ENCODE measurements at regions not wholly inside any gene's neighbourhood (a gene's known extent, or its start where the extent isn't known, plus 50 kb on each side); places are given as distances from the start of the nearest gene placed in this dataset.

- H3K4me1 ChIP-seq (ENCODE audit: control insufficient read depth, insufficient read depth, low read length): peaks cover 3% of the 10 kb centered on the region
- H3K9me3 ChIP-seq (ENCODE audit: control insufficient read depth in 2 of 2, low read length in 2 of 2): peaks cover 3 to 8% of the 10 kb centered on the region in 2 donors
- H3K27me3 ChIP-seq (ENCODE audit: control insufficient read depth in 1 of 2, insufficient read depth in 2 of 2, low read length in 2 of 2): no peaks in the 10 kb centered on the region
- no peak overlapping the region for H3K9ac ChIP-seq (ENCODE audit: low read length in 2 of 2)
- H3K27ac ChIP-seq (ENCODE audit: low read length): no peak overlapping the region
- H3K4me3 ChIP-seq (ENCODE audit: low read length in 2 of 2): no peak overlapping the region
- no peaks in the 10 kb centered on the region for H3K36me3 ChIP-seq (ENCODE audit: control insufficient read depth in 2 of 2, insufficient read depth in 2 of 2, low read length in 2 of 2)
Measured at GRCh38 chr22:27226666-27227065, 569.3 kb downstream of the MIAT start.

DNA sequence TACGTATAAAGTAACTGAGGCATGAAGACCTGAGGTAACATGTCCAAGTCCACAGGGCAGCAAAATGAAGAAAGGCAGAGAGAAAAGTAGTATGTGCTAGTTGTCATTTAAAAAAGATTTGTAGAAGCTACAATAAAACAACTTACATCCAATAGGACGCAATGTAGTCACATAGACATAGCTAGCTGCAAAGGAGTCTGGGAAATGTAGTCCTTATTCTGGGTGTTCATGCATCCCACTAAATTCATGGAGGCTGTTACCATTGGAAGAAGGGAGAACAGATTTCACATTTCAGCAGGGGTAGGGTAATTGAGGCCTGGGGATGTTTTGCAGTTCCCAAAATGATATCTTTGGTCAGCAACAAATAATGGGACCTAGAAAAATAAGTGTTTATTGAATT, 571.4 kb downstream of the MIAT start:
- no peaks in the 10 kb centered on the region for H3K36me3 ChIP-seq (ENCODE audit: control insufficient read depth in 2 of 2, insufficient read depth in 2 of 2, low read length in 2 of 2)
- H3K4me3 ChIP-seq (ENCODE audit: low read length in 2 of 2): no peak overlapping the region
- no peak overlapping the region for H3K27ac ChIP-seq (ENCODE audit: low read length)
- H3K4me1 ChIP-seq (ENCODE audit: control insufficient read depth, insufficient read depth, low read length): peaks cover 3% of the 10 kb centered on the region
- H3K27me3 ChIP-seq (ENCODE audit: control insufficient read depth in 1 of 2, insufficient read depth in 2 of 2, low read length in 2 of 2): no peaks in the 10 kb centered on the region
- peaks cover 3% of the 10 kb centered on the region in 2 donors for H3K9me3 ChIP-seq (ENCODE audit: control insufficient read depth in 2 of 2, low read length in 2 of 2)
- no peak overlapping the region for H3K9ac ChIP-seq (ENCODE audit: low read length in 2 of 2)

GRCh38 chr22:27230189-27230588, 571.4 kb downstream of the MN1 start:
- Histone ChIP-seq H3K27ac (ENCODE audit: low read length) (no peak overlapping the region), H3K9me3 (ENCODE audit: control insufficient read depth in 2 of 2, low read length in 2 of 2) (peaks cover 3% of the 10 kb centered on the region in 2 donors), H3K9ac (ENCODE audit: low read length in 2 of 2) (no peak overlapping the region), H3K4me1 (ENCODE audit: control insufficient read depth, insufficient read depth, low read length) (no peaks in the 10 kb centered on the region), H3K4me3 (ENCODE audit: low read length in 2 of 2) (no peak overlapping the region), H3K27me3 (ENCODE audit: control insufficient read depth in 1 of 2, insufficient read depth in 2 of 2, low read length in 2 of 2) (no peaks in the 10 kb centered on the region), H3K36me3 (ENCODE audit: control insufficient read depth in 2 of 2, insufficient read depth in 2 of 2, low read length in 2 of 2) (no peaks in the 10 kb centered on the region)

DNA sequence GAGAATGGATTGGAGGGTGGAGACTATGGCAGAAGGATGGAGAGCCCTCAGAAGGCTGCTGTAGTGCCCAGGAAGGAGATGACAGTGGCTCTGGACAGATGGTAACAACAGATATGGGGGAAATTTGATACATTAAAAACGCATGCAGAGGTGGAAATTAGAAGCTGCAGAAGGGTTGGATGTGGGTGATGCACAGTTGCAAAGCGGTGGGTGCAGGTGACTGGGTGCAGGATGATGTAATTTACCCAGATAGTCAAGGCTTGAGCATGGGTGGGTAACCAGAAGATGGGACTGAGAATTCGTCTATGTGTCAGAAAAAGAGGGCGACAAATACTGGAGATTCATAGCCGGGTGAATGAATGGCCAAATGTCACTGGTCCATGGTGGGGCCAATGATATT, 570.3 kb downstream of the MN1 start:
- Histone ChIP-seq H3K9ac (ENCODE audit: low read length in 2 of 2) (no peak overlapping the region), H3K27me3 (ENCODE audit: control insufficient read depth in 1 of 2, insufficient read depth in 2 of 2, low read length in 2 of 2) (no peaks in the 10 kb centered on the region), H3K4me3 (ENCODE audit: low read length in 2 of 2) (no peak overlapping the region), H3K27ac (ENCODE audit: low read length) (no peak overlapping the region), H3K36me3 (ENCODE audit: control insufficient read depth in 2 of 2, insufficient read depth in 2 of 2, low read length in 2 of 2) (no peaks in the 10 kb centered on the region), H3K9me3 (ENCODE audit: control insufficient read depth in 2 of 2, low read length in 2 of 2) (peaks cover 3% of the 10 kb centered on the region in 2 donors), H3K4me1 (ENCODE audit: control insufficient read depth, insufficient read depth, low read length) (no peaks in the 10 kb centered on the region)

DNA sequence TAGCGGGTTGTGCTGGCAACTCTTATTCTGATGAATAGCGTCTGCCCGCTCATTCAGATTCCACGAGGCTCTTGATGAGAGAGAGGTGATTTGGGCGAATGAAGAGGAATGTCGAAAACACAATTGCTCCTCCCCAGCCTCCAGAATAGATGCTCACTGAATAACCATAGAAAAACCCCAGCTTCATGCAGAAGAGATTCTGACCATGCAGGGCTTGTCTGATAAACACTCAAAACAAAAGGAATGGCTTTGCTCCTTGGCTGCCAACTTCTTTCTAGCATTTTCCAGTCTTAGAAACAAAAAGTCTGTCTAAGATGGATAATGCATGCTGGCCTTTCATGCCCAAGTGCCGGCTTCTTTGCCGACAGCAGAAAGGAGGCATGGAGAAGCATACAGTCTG, 569.5 kb downstream of the MN1 start:
- peaks cover 3% of the 10 kb centered on the region in 2 donors for H3K9me3 ChIP-seq (ENCODE audit: control insufficient read depth in 2 of 2, low read length in 2 of 2)
- no peak overlapping the region for H3K9ac ChIP-seq (ENCODE audit: low read length in 2 of 2)
- no peaks in the 10 kb centered on the region for H3K4me1 ChIP-seq (ENCODE audit: control insufficient read depth, insufficient read depth, low read length)
- H3K27ac ChIP-seq (ENCODE audit: low read length): no peak overlapping the region
- H3K4me3 ChIP-seq (ENCODE audit: low read length in 2 of 2): no peak overlapping the region
- no peaks in the 10 kb centered on the region for H3K36me3 ChIP-seq (ENCODE audit: control insufficient read depth in 2 of 2, insufficient read depth in 2 of 2, low read length in 2 of 2)
- no peaks in the 10 kb centered on the region for H3K27me3 ChIP-seq (ENCODE audit: control insufficient read depth in 1 of 2, insufficient read depth in 2 of 2, low read length in 2 of 2)

DNA sequence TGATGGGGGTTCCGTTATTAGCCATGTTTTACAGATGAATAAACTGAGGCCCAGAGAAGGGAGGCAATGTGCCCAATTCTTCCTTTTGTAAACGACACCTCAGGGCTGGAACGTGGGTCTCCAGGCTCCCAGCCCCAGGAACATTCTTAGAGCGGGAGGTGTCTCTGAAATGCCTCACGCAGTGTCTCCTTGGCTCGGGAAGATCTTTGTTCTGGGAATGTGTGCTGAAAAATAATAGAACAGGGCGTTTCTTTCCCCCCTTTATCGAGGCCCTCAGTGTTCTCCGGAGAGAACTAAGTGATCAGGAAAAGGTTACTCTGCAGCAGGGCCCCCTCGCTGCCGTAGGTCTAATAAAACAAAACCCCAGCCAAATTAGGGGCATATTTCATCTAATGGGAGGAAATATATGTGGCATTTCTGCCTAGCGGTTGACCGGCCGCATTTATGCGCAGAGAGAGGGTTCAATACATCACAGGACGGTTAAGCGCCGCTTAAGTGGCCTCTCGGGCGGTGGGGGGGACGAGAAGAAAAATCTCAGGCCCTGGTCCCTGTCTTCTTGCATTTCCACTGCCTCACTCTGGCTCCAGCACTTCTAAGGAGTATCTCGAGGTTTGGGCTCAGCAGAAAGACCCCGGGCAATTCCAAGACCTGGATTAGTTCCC, 564.3 kb downstream of the MN1 start:
- Histone ChIP-seq H3K4me1 (ENCODE audit: control insufficient read depth, insufficient read depth, low read length) (peaks cover 23% of the 10 kb centered on the region), H3K27me3 (ENCODE audit: control insufficient read depth in 1 of 2, insufficient read depth in 2 of 2, low read length in 2 of 2) (no peaks in the 10 kb centered on the region), H3K27ac (ENCODE audit: low read length) (no peak overlapping the region), H3K9me3 (ENCODE audit: control insufficient read depth in 2 of 2, low read length in 2 of 2) (no peaks in the 10 kb centered on the region), H3K36me3 (ENCODE audit: control insufficient read depth in 2 of 2, insufficient read depth in 2 of 2, low read length in 2 of 2) (no peaks in the 10 kb centered on the region), H3K4me3 (ENCODE audit: low read length in 2 of 2) (no peak overlapping the region), H3K9ac (ENCODE audit: low read length in 2 of 2) (no peak overlapping the region)

DNA sequence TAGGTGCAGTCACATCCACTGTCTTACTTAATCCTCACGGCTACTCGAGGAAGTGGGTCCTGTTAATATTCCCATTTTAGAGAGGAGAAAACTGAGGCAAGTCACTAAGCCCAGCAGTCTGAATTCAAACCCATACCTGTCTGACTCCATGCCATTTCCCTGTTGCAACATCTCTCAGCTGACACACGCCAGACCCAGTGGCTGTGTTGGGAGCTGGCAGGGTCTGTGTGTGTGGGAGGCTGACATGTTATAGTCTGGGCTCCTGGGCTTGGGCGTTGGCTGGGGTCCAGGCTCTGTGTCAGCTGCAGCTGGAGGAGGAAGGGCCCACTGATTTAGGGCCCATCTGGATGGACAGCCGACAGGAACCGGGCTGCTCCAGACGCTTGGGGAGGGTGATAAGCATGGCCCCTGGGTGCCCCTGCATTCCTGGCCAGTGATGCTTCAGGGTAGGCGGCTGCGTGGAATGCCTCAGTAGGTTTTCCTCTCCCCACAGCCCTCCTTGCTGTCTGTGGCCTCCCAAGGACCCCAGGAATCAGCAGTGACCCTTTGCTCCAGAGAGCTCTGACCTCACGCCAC, 562.5 kb downstream of the MN1 start:
- Histone ChIP-seq H3K4me1 (ENCODE audit: control insufficient read depth, insufficient read depth, low read length) (peaks cover 23% of the 10 kb centered on the region), H3K9me3 (ENCODE audit: control insufficient read depth in 2 of 2, low read length in 2 of 2) (no peaks in the 10 kb centered on the region), H3K4me3 (ENCODE audit: low read length in 2 of 2) (no peak overlapping the region), H3K27me3 (ENCODE audit: control insufficient read depth in 1 of 2, insufficient read depth in 2 of 2, low read length in 2 of 2) (no peaks in the 10 kb centered on the region), H3K27ac (ENCODE audit: low read length) (no peak overlapping the region), H3K36me3 (ENCODE audit: control insufficient read depth in 2 of 2, insufficient read depth in 2 of 2, low read length in 2 of 2) (no peaks in the 10 kb centered on the region), H3K9ac (ENCODE audit: low read length in 2 of 2) (no peak overlapping the region)

DNA sequence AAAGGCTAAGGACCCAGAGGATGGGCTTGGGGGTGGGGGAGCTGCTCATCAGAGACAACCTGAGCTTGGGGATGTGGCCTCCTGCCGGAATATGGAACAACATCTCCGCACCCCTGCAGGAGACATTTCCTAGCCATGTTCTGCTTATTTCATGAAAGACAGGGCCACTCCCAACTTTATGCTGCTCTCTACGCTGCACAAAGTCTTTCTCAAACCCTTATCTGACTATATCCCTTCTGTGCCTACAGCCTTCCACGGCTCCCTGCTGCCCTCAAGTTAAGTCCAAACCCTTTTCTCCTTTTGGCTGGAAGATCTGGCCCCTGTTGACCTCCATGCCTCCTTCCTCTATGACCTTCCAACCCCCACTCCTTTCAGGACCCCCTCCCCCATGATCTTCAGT, 562.0 kb downstream of the MN1 start:
- Histone ChIP-seq H3K27me3 (ENCODE audit: control insufficient read depth in 1 of 2, insufficient read depth in 2 of 2, low read length in 2 of 2) (no peaks in the 10 kb centered on the region), H3K4me1 (ENCODE audit: control insufficient read depth, insufficient read depth, low read length) (peaks cover 23% of the 10 kb centered on the region), H3K36me3 (ENCODE audit: control insufficient read depth in 2 of 2, insufficient read depth in 2 of 2, low read length in 2 of 2) (no peaks in the 10 kb centered on the region), H3K4me3 (ENCODE audit: low read length in 2 of 2) (no peak overlapping the region), H3K9me3 (ENCODE audit: control insufficient read depth in 2 of 2, low read length in 2 of 2) (no peaks in the 10 kb centered on the region), H3K9ac (ENCODE audit: low read length in 2 of 2) (no peak overlapping the region), H3K27ac (ENCODE audit: low read length) (no peak overlapping the region)

- H3K27ac ChIP-seq (ENCODE audit: low read length): peak overlapping the region; percentile 37
- H3K36me3 ChIP-seq (ENCODE audit: control insufficient read depth in 2 of 2, insufficient read depth in 2 of 2, low read length in 2 of 2): no peaks in the 10 kb centered on the region
- no peaks in the 10 kb centered on the region for H3K27me3 ChIP-seq (ENCODE audit: control insufficient read depth in 1 of 2, insufficient read depth in 2 of 2, low read length in 2 of 2)
- H3K9ac ChIP-seq (ENCODE audit: low read length in 2 of 2): no peak overlapping the region
- H3K9me3 ChIP-seq (ENCODE audit: control insufficient read depth in 2 of 2, low read length in 2 of 2): no peaks in the 10 kb centered on the region
- peaks cover 23% of the 10 kb centered on the region for H3K4me1 ChIP-seq (ENCODE audit: control insufficient read depth, insufficient read depth, low read length)
- no peak overlapping the region for H3K4me3 ChIP-seq (ENCODE audit: low read length in 2 of 2)
Measured at GRCh38 chr22:27240298-27241075, 561.1 kb downstream of the MN1 start.

- H3K4me1 ChIP-seq (ENCODE audit: control insufficient read depth, insufficient read depth, low read length): peaks cover 23% of the 10 kb centered on the region
Measured at GRCh38 chr22:27241430-27242321, 559.9 kb downstream of the MN1 start.

More at GRCh38 chr22:27241430-27242321, 559.9 kb downstream of the MN1 start:
- no peaks in the 10 kb centered on the region for H3K27me3 ChIP-seq (ENCODE audit: control insufficient read depth in 1 of 2, insufficient read depth in 2 of 2, low read length in 2 of 2)
- no peak overlapping the region for H3K4me3 ChIP-seq (ENCODE audit: low read length in 2 of 2)
- no peaks in the 10 kb centered on the region for H3K36me3 ChIP-seq (ENCODE audit: control insufficient read depth in 2 of 2, insufficient read depth in 2 of 2, low read length in 2 of 2)
- peak overlapping the region; percentile 37 for H3K27ac ChIP-seq (ENCODE audit: low read length)
- H3K9me3 ChIP-seq (ENCODE audit: control insufficient read depth in 2 of 2, low read length in 2 of 2): no peaks in the 10 kb centered on the region
- H3K9ac ChIP-seq (ENCODE audit: low read length in 2 of 2): no peak overlapping the region

All from stomach smooth muscle (tissue), 2 donors.